ENCODE measurements at regions not wholly inside any gene's neighbourhood (a gene's known extent, or its start where the extent isn't known, plus 50 kb on each side); places are given as distances from the start of the nearest gene placed in this dataset.
"Not testable (repeated sequence)": the region's sequence is repeated elsewhere in the genome, so short reads cannot be mapped to it uniquely, and the experiment has no call there.

DNA sequence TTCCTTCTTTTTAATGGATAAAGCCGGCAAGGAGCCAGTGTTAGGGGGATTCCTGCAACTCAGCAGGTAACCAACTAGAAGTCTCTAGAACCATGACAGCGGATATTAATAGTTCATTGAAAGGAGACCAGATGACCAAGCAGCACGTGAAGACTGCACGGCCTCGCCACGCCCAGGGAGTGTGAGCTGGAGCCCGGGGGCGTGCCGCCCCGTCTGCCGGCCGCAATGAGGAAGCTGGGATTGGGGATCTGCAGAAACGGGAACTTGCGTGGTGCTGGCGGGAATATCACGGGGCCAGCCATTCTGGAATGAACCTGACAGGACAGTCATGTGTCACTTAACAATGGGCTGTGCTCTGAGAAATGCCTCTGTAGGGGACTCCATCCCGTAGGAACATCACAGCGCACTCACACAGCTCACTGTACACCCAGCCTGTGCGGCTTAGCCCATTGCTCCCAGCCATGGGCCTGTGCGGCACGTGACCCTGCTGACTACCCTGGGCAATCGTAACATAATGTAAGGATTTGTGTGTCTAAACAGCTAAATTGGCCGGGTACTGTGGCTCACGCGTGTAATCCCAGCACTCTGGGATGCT, 4092.8 kb upstream of the TPTE start:
- DNase-seq (ENCODE audit: low read depth in 1 of 2, low spot score in 1 of 2): not testable (repeated sequence)

DNA sequence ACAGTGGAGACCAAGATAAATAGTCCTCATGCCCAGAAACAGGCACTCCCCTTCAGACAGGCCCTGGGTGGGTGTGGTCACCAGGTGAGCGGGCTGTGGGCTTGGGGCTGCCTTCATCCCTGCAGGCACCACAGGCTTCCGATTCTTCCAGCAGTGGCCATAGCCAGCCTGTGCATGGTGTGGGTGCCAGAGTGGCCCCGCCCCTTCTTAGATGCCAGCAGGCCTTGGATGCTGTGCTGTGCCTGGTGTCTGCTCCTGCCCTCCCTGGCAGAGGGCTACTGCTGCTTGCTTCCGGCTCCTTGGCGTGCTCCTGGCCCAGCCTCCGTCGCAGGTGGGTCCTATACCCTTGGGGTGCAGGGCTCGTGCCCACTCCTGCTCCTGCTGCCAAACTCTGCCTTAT, 4091.5 kb upstream of the TPTE start:
- DNase-seq (ENCODE audit: low read depth in 1 of 2, low spot score in 1 of 2): not testable (repeated sequence)

DNA sequence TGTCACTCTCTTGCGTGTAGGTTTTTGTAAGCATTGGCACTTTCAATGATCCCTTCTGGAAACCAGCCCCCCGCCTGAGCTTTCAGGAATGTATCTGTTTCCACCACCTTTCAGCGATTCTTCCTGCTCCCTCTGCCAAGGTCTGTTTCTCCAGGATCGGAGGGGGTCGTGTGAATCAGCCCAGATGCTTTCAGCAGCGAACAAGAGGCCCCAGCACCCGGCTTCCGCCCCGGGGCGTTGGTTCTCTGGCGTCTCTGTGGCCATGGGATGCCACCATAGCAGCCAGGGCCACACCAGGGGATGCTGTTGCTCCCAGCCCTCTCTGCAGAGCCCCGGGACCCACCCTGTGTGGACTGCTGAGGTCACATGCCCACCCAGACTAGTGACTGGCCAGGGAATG, 4088.2 kb upstream of the TPTE start:
- DNase-seq (ENCODE audit: low read depth in 1 of 2, low spot score in 1 of 2): not testable (repeated sequence)

DNA sequence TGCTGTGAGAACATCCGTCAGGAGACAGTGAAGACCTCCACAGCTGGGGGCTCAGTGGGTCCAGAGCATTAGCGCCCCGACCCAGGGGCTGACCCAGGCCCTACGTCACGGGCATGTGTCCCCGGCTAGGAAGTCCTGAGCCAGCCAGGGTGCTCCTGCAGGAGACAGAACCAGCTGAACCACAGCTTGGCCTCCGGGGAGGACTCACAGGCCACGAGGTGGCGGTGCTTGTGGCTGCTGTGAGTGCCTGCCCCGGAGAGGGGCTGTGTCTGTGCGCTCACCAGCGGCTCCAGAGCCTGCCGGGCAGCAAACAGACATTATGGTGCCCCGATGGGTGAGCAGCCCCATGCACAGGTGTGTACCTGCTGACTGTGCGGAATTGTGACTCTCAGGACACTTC, 4085.2 kb upstream of the TPTE start:
- DNase-seq (ENCODE audit: low read depth in 1 of 2, low spot score in 1 of 2): not testable (repeated sequence)

DNA sequence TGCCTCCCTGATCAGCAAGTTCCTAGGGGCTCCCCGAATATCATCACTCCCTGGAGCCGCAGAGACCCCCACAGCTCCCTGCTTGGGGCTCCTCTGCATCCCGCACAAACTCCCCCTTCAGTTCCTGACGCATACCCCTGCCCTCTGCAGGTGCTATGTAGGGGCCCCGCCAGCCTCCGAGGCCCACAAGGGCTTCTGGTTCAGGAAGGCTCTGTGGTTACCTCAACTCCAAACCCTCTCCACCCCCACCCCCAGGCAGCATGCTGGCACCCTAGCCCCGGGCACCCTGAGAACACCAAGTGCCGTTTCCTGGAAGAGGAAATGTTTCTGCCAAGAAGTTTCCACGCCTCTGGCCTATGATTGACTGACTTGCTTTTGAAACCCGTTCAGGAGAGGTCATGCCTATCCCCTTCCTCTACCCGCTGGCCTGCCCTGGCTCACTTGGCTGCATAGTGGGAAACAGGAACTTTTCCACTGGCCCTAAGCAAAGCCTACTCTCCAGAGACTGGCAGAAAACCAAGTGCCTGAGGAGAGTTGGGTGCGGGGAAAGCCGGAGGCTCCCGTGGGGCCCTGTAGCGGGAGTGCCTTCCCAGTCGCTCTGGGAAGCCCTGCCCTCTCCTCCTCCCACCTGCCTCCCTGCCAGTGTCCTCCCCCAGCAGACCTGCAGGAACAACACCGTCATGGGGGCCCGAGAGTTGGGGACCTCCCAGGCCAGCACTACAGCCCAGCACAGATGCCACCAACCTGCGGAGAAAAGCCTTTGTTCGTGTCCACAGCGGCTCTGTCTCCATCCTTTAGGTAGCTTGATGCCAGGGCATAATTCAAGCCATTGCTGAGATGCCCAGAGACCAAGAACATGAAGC, 4084.2 kb upstream of the TPTE start:
- DNase-seq (ENCODE audit: low read depth in 1 of 2, low spot score in 1 of 2): not testable (repeated sequence)

DNA sequence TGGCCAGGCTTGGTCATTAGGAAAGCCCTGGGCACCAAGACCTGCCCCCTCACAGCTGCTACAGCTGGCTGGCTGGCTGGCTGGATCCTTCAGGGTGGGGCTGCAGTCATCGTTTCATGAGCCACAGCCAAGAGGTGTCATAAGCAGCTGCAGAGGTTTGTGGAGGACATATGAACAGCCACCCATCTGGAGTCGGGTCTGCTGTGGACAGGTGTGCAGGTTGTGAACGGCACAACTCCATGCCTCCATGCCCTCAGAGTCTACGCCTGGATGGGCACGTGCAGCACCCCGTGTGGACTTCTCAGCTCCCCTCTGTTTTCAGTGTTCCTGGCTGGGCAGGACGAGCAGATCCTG, 4083.6 kb upstream of the TPTE start:
- DNase-seq (ENCODE audit: low read depth in 1 of 2, low spot score in 1 of 2): not testable (repeated sequence)

DNA sequence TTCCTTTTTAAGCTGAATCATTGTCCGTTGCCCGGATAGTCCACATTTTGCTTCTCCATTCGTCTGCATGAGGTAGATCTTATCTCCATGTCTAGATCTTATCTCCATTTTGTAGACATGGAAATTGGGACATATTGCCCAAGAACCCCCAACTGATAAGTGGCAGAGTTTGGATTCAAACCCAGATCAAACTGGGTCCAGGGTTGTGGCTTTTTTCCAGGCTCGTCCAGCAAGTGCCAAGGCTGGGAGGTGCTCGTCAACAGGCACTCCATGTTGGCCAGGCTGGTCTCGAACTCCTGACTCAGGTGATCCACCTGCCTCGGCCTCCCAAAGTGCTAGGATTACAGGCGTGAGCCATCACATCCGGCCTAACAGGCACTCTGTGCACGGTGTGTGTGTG, 4082.3 kb upstream of the TPTE start:
- DNase-seq (ENCODE audit: low read depth in 1 of 2, low spot score in 1 of 2): not testable (repeated sequence)

DNA sequence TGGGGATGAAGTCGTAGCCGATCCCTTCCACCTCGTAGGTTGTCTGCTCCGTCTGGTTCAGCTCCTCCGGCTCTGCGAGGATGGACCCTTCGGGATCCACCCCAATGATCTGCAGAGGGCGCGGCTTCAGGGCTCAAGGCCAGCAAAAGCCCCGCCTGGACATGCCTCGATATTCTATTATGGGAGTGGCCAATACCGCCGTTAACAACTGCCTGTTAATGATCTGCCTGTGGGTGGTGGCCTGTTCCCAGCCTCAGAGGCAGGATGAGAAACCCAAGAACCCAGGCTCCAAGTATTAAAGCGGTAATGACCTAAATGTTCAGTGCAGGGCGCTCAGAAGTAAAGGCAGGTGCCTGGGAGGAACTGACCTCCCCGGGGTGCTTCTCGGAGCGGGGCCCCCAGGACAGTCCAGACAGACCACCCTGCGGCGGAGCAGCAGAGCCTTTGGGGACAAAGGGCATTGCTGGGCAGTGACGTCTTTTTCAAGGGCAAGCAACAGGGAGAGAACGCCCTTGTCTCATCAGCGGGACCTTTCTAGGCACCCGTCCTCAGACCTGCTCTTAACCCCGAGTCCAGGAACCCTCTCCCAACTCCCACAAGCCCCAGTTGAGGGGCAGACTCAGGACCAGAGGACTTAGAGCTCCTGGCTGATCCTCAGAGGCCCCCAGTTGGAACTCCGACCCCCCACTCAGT, 4066.6 kb upstream of the TPTE start:
- not testable (repeated sequence) for DNase-seq (ENCODE audit: low read depth in 1 of 2, low spot score in 1 of 2)

DNA sequence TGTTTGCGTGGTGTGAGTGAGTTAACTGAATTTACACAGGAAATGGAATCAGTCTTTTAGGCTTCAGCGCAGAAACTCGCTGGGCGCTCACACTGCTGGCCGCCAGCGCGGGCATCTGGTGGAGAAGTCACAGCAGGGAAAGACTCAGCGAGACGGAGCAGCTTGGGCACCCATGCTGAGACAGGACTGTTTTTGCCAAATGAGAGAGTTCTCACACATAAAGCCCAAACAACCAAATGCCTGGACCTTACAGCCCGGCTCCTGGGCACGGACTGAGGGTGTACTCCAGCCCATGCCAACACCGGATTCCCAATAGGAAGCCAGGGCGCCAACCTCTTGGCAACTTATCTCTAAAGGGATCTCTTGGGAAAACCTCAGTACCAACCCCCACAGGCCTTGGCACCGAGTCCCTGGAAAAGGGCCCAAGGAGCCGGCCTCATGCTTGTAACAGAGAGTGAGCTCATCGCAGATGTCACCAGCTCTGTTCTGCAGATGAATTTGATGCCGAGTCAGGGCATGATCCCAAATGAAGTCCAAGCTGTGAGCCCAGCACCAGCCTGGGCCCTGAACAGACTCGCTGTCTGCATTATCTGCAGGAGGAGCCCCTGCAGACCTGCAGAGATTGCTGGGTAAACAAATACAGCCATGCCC, 4065.2 kb upstream of the TPTE start:
- DNase-seq (ENCODE audit: low read depth in 1 of 2, low spot score in 1 of 2): not testable (repeated sequence)

DNA sequence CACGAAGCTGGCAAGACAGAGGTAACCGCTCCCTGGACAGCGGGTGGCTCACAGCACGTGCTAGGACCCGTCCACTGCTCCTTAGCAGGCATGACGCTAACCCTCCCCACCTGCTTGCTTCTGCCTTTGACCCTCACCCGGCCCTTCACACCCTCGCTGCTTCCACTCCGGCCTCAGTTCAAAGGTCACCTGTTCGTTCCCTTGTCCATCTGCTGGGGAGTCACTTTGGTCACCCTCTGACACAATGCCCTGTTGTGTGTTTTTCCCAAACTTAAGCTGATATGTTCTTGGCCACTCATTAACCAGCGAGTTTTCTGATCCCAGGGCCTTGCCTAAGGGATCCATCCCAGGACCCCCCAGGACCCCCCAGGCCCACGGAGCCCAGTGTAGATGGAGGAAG, 4061.6 kb upstream of the TPTE start:
- DNase-seq (ENCODE audit: low read depth in 1 of 2, low spot score in 1 of 2): not testable (repeated sequence)

DNA sequence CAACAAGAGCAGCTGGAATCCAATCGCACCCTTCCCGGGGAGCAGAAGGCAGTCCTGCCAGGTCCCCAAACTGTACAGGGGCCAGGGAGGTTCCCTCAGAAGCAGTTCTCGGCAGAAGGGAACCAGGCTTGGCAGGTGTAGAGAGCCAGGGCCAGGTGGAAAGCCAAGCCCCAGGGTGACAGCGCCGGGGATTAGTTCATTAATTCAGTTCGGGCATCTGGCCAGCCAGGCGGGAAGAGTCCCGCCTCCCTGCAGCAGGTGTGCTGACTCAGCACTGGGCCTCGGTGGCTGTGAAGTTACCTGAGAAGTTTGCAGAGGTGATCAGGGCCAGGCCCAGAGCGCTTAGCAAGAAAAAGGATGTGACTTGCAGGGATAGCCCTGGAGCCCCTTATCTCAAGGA, 4060.0 kb upstream of the TPTE start:
- DNase-seq (ENCODE audit: low read depth in 1 of 2, low spot score in 1 of 2): not testable (repeated sequence)

DNA sequence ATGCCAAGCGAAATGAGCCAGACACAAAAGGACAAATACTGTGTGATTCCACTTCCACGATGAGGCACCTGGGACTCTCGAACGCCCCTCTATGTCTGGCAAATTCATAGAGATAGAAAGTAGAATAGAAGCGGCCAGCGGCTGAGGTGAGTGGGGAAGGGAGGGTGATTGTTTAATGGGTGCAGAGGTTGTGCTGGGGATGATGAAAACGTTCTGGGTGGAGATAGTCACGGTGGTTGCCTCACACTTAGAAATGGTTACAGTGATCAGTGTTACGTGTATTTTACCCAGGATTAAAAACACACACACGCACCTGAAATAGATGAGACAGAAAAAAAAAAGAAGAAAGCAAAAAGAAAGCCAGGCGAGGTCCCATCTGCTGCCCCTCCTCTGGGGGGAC, 4057.0 kb upstream of the TPTE start:
- not testable (repeated sequence) for DNase-seq (ENCODE audit: low read depth in 1 of 2, low spot score in 1 of 2)

DNA sequence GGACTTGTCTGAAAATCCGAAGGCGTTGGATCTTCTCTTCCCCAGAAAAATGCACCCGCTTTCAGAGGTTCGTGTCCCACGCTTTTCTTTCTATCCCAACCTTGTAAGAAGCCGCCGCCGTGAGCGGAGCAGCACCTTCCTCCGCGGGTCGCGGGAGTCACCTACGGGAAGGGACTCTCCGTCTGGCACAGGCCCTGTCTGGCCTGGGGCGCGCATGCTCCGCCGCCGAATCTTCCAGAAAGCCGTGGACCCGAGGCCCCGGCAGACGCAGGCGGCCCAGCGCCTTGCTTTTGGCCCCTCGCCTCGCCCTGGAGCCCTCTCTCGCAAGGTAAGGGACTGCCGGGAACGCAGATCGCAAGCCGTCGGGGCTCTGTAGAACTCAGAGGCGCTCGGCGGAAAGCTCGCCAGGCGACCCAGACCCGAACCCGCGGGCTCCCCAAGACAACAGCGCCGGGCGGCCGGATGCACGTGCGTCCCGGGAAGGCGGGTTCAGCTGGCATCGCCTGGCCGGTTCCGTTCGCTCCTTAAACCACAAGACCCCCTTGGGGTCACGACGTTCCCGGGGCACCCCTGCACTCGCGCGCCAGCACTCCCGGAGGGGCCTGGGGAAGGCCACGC, 4055.2 kb upstream of the TPTE start:
- not testable (repeated sequence) for DNase-seq (ENCODE audit: low read depth in 1 of 2, low spot score in 1 of 2)

DNA sequence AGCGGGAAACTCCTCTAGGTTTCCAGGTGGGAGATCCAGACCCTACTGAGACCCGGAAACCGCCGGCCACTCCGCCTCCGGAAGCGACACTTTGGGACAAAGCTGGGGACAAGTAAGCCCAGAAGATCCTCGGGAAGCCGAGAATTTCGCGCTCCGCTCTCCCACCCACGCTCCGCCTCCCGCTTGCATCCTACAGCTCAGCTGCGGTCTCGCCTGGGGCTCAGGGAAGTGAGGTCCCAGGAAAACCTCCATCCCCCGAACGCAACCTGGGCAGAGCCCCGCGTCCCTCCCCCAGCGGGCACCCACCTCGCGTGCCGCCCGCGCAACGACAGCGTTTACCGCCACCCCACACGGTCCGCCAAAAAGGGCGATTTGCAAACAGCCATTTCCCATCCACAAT, 4054.7 kb upstream of the TPTE start:
- DNase-seq (ENCODE audit: low read depth in 1 of 2, low spot score in 1 of 2): not testable (repeated sequence)

DNA sequence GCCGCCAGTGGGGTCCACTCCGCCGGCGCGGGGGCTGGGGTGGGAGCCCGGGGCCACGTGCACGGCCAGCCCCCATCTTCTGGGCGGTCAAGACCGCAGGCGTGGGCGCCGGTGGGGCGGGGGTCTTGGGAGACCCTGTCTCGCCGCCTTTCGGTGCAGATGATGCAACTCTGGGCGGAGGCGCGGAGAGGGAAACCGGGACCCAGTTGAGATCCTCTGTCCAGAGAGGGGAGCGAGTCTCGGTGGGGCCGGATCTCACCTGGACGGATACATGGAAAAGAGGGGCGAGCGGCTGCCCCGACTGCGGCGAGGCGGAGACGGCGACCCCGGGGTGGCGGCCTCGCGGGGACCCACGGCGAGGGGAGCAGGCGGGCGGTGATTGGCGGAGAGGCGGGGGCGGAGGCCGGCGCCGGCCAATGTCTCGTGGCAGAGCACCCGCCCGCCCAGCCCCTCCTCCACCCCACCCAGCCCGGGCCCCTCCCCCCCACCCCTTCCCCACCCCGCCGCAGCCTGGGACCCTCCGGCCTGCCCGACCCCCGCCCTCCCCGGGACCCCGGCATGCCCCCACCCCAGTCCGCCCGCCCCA, 4054.1 kb upstream of the TPTE start:
- not testable (repeated sequence) for DNase-seq (ENCODE audit: low read depth in 1 of 2, low spot score in 1 of 2)

DNA sequence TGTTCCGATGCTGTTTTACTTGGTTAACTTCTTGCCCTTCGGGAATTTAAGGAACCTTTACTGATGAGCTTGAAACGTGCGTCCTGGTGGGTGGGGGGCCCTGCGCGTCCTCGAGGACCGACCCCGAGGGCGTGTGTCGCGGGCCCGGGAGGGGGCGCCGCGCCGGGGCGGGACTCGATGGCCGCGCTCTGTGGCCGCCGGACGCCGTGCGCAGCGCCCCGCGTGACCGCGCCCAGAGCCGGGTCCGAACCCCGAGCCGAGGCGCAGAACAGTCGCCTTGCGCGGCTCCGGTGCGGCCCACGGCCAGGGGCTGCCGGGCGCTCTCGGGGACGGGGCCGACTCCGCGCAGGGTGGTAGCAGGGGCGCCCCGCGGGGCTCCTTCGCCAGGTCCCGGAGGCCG, 4053.5 kb upstream of the TPTE start:
- not testable (repeated sequence) for DNase-seq (ENCODE audit: low read depth in 1 of 2, low spot score in 1 of 2)

DNA sequence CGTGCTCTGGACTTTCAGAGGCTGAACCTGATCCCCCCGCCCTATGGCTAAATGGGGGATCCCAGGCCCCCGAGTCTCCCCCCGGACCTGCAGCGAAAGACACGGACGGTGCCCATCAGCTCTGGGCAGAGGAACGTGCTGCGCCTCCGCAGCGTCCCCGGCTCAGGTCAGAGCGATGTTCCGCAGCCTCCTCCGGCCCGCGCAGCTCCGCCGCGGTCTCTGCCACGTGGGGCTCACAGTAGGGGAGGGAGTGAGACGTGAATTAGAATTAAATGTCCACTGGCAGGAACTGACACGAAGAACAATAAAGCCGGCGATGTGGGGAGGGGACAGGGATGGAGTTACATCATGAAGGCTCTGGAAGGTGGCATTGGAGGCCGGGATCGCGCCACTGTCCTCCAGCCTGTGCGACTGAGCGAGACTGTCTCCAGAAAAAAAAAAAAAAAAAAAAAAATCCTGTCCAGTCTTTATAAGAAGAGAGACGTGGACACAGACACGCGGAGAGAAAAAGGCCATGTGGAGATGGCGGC, 4053.0 kb upstream of the TPTE start:
- DNase-seq (ENCODE audit: low read depth in 1 of 2, low spot score in 1 of 2): not testable (repeated sequence)

DNA sequence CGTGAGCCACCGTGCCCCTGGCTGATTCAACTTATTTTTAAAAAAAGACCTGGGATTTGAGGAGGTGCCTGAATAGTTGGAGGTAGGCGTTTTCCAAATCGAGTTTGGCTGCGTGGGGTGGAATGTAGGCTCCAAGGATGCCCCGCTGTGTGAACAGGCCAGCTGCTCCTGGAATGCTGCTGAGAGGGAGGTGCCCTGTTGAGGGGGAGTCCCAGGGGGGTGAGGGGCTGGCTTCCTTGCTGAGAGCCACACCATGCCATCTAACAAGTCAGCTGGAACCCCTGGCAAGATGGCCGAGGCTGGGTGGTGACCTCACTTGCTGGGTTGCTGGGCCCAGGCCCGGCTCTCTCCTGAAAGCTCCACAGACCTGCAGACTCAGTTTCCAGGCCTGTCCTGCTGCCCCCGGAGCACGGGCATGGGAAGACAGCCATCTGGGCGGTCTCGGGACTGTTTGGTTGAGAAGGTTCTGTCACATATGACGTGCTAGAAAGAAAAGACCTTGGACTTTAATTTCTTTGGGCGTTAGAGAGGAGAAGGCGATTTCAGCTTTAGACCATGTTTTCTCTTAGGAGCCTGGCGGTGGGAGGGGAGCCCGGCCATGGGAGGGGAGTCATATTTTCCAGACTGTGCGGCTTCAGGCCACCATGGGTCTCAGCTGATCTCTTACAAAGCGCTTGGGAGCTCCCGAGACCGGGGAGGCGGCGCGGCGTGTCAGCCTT, 4047.0 kb upstream of the TPTE start:
- DNase-seq (ENCODE audit: low read depth in 1 of 2, low spot score in 1 of 2): not testable (repeated sequence)

DNA sequence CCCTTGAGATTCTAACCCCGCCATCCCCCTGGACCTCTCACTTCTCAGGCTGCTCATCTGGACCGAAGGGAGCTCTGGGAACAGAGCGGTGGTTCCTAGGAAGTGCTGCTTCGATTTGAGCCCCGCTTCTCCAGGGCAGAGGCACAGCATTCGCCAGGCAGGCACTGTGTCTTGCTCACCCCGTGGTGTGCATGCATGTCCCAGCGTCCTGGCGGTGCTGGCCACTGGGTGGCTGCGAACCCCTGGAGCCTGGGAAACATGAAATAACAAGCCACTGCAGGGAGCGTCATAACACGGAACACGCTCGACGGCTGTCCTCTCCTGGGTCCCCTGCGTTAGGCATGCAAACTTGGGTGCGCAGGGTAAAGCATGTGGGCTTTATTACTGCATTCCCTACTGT, 4040.3 kb upstream of the TPTE start:
- not testable (repeated sequence) for DNase-seq (ENCODE audit: low read depth in 1 of 2, low spot score in 1 of 2)

DNA sequence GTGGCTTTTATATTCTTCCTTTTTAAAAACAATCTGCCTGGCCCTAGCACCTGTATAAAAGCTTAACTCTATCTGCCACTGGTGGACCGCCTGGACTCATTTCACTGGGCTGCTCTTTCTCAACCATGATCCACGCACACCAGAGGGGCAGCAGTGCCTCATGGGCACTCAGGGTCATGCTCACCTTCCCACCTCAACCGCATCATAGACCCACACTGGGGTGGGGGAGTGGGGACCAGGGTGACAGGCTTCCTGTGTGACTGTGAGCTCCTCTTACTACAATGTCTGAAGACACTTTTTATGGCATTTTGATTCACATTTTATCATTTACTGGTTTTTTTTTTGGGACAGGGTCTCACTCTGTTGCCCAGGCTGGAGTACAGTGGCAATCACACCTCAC, 4038.8 kb upstream of the TPTE start:
- not testable (repeated sequence) for DNase-seq (ENCODE audit: low read depth in 1 of 2, low spot score in 1 of 2)

Data from stimulated activated CD4-positive, alpha-beta T cell treated with anti-CD3 and anti-CD28 coated beads, Interleukin-15, amount 100 ng/mL, for 1 hour (primary cell).